Nephron (organoid): ENCODE measurements at regions not wholly inside any gene's neighbourhood (a gene's known extent, or its start where the extent isn't known, plus 50 kb on each side); places are given as distances from the start of the nearest gene placed in this dataset.
A peak's percentile ranks its signal among the peaks of the same experiment; 100 is the strongest.

Experiments
- H3K27ac Mint-ChIP-seq, 3 experiments: 2 replicates each; pipeline ENCODE4 v1.8.0; 2020; ENCODE audit warnings: mixed read lengths in 3 of 3, mild to moderate bottlenecking in 2 of 3, moderate library complexity in 1 of 3
- H3K27me3 Mint-ChIP-seq: 2 replicates; pipeline ENCODE4 v1.8.0; 2021; ENCODE audit warnings: low read depth, mild to moderate bottlenecking, moderate library complexity, mixed read lengths
- H3K36me3 Mint-ChIP-seq: 2 replicates; pipeline ENCODE4 v1.8.0; 2020; ENCODE audit warnings: low read depth, mixed read lengths
- H3K4me1 Mint-ChIP-seq: 2 replicates; pipeline ENCODE4 v1.8.0; 2020; ENCODE audit warnings: mixed read lengths
- H3K4me3 Mint-ChIP-seq, 3 experiments: 2 replicates each; pipeline ENCODE4 v1.8.0; 2020; ENCODE audit warnings: mild to moderate bottlenecking in 3 of 3, mixed read lengths in 3 of 3, moderate library complexity in 2 of 3
- H3K9me3 Mint-ChIP-seq: 2 replicates; pipeline ENCODE4 v1.8.0; 2020; ENCODE audit warnings: mixed read lengths
- CTCF ChIP-seq, 3 experiments: fragments of 200-600 bp; sonication (generic); IDR thresholded peaks; one replicate each; pipeline ENCODE4 v1.5.0; 2021; ENCODE audit warnings: antibody characterized with exemption in 3 of 3; ENCODE audit not compliant: unreplicated experiment in 3 of 3

GRCh38 chr17:5854871-5855554, 215.2 kb upstream of the WSCD1 start:
- no peak overlapping the region for H3K27ac Mint-ChIP-seq
- peaks cover 3% of the 10 kb centered on the region for H3K27me3 Mint-ChIP-seq
- H3K9me3 Mint-ChIP-seq: no peaks in the 10 kb centered on the region
- no peaks in the 10 kb centered on the region for H3K4me1 Mint-ChIP-seq
- TF ChIP-seq CTCF (IDR thresholded peaks at IDR 0.05; ENCODE audit: unreplicated experiment in 3 of 3): no peak
- H3K36me3 Mint-ChIP-seq: no peaks in the 10 kb centered on the region
- no peak overlapping the region for H3K4me3 Mint-ChIP-seq

- H3K4me1 Mint-ChIP-seq: peaks cover 31% of the 10 kb centered on the region
- no peak overlapping the region for H3K4me3 Mint-ChIP-seq
- H3K27me3 Mint-ChIP-seq: peaks cover 7% of the 10 kb centered on the region
- no peak overlapping the region for H3K27ac Mint-ChIP-seq
- no peaks in the 10 kb centered on the region for H3K36me3 Mint-ChIP-seq
- no peaks in the 10 kb centered on the region for H3K9me3 Mint-ChIP-seq
- no peak for TF ChIP-seq CTCF (IDR thresholded peaks at IDR 0.05; ENCODE audit: unreplicated experiment in 3 of 3)
Measured at GRCh38 chr17:5861246-5861645, 208.9 kb upstream of the WSCD1 start.

- Mint-ChIP-seq H3K36me3 (no peaks in the 10 kb centered on the region), H3K4me1 (peaks cover 35% of the 10 kb centered on the region), H3K9me3 (peaks cover under 1% of the 10 kb centered on the region), H3K27ac (no peak overlapping the region), H3K4me3 (no peak overlapping the region), H3K27me3 (peaks cover 7% of the 10 kb centered on the region)
- TF ChIP-seq CTCF (IDR thresholded peaks at IDR 0.05; ENCODE audit: unreplicated experiment in 3 of 3): no peak
Measured at GRCh38 chr17:5861854-5862253, 208.3 kb upstream of the WSCD1 start.

GRCh38 chr17:5862395-5862794, 207.8 kb upstream of the WSCD1 start:
- no peak overlapping the region for H3K27ac Mint-ChIP-seq
- no peak for TF ChIP-seq CTCF (IDR thresholded peaks at IDR 0.05; ENCODE audit: unreplicated experiment in 3 of 3)
- H3K9me3 Mint-ChIP-seq: peaks cover 3% of the 10 kb centered on the region
- H3K27me3 Mint-ChIP-seq: peaks cover 7% of the 10 kb centered on the region
- no peak overlapping the region for H3K4me3 Mint-ChIP-seq
- H3K4me1 Mint-ChIP-seq: peaks cover 37% of the 10 kb centered on the region
- H3K36me3 Mint-ChIP-seq: no peaks in the 10 kb centered on the region

- peaks cover 3% of the 10 kb centered on the region for H3K9me3 Mint-ChIP-seq
- H3K27me3 Mint-ChIP-seq: peaks cover 7% of the 10 kb centered on the region
- peak overlapping the region in 2 of 3 experiments; percentile 23 to 31 for H3K27ac Mint-ChIP-seq
- peaks cover 37% of the 10 kb centered on the region for H3K4me1 Mint-ChIP-seq
- TF ChIP-seq CTCF (IDR thresholded peaks at IDR 0.05; ENCODE audit: unreplicated experiment in 3 of 3): no peak
- H3K36me3 Mint-ChIP-seq: no peaks in the 10 kb centered on the region
- H3K4me3 Mint-ChIP-seq: peak overlapping the region in 1 of 3 experiments; percentile 6
Measured at GRCh38 chr17:5864741-5865657, 205.2 kb upstream of the WSCD1 start.
